Hematopoietic multipotent progenitor cell treated with erythropoietin and hydrocortisone succinate and interleukin-3 and kit ligand, for 4 days (in vitro differentiated cells): ENCODE measurements at regions not wholly inside any gene's neighbourhood (a gene's known extent, or its start where the extent isn't known, plus 50 kb on each side); places are given as distances from the start of the nearest gene placed in this dataset.
A peak's percentile ranks its signal among the peaks of the same experiment; 100 is the strongest.

Experiments used
- DNase-seq: peaks from one replicate; pipeline ENCODE4 v3.0.0-alpha.2; 2015

- DNase-seq = no peak
These were observed 457.1 kb downstream of the SPRY1 start for GRCh38 chr4:123853651-123854050.

- DNase-seq = peak; percentile 75
These were observed 460.3 kb downstream of the SPRY1 start for GRCh38 chr4:123856689-123857545.

- no peak for DNase-seq
These were observed 461.9 kb downstream of the SPRY1 start for GRCh38 chr4:123858465-123858864.

- no peak for DNase-seq
These were observed 466.2 kb downstream of the SPRY1 start for GRCh38 chr4:123862812-123863211.

- DNase-seq = no peak
These were observed 470.2 kb downstream of the SPRY1 start for GRCh38 chr4:123866796-123867195.

- DNase-seq = peak; percentile 10
These were observed 471.5 kb downstream of the SPRY1 start for GRCh38 chr4:123867910-123868587.

GRCh38 chr4:123869286-123870215 lies 473.0 kb downstream of the SPRY1 start:
- no peak for DNase-seq

GRCh38 chr4:123870216-123870876 lies 473.8 kb downstream of the SPRY1 start:
- DNase-seq = no peak

GRCh38 chr4:123871341-123871740 lies 474.7 kb downstream of the SPRY1 start:
- DNase-seq = no peak

- no peak for DNase-seq
These were observed 477.5 kb downstream of the SPRY1 start for GRCh38 chr4:123874063-123874462.

GRCh38 chr4:123876143-123876542 lies 479.5 kb downstream of the SPRY1 start:
- DNase-seq = no peak

GRCh38 chr4:123876671-123877101 lies 480.1 kb downstream of the SPRY1 start:
- DNase-seq = no peak

- DNase-seq = peak; percentile 32
These were observed 481.0 kb downstream of the SPRY1 start for GRCh38 chr4:123877551-123877950.

GRCh38 chr4:123878976-123879375 lies 482.4 kb downstream of the SPRY1 start:
- DNase-seq = no peak

GRCh38 chr4:123880631-123881030 lies 484.0 kb downstream of the SPRY1 start:
- DNase-seq = no peak

GRCh38 chr4:123884922-123885321 lies 488.3 kb downstream of the SPRY1 start:
- no peak for DNase-seq

GRCh38 chr4:123889507-123889906 lies 492.9 kb downstream of the SPRY1 start:
- peak; percentile 13 for DNase-seq

GRCh38 chr4:123890889-123891288 lies 494.3 kb downstream of the SPRY1 start:
- DNase-seq = no peak

GRCh38 chr4:123891881-123892280 lies 495.3 kb downstream of the SPRY1 start:
- DNase-seq = no peak

GRCh38 chr4:123892368-123892976 lies 495.9 kb downstream of the SPRY1 start:
- no peak for DNase-seq

GRCh38 chr4:123893011-123893981 lies 496.7 kb downstream of the SPRY1 start:
- peak; percentile 56 for DNase-seq
